Natural killer cell (primary cell): ENCODE measurements at regions not wholly inside any gene's neighbourhood (a gene's known extent, or its start where the extent isn't known, plus 50 kb on each side); places are given as distances from the start of the nearest gene placed in this dataset.

ENCODE experiments used
- ATAC-seq, 3 donors: fragments of 150-1000 bp in 2 of 3; fragments of 200-7000 bp in 1 of 3; cut with Tn5 transposase; 1 replicate in 1 of 3; 2 replicates in 2 of 3; pipeline ENCODE4 v1.10.0; 2021; ENCODE audit warnings: mild to moderate bottlenecking in 2 of 3, moderate library complexity in 2 of 3
- DNase-seq, 2 donors: peaks; one replicate each; pipeline versions ENCODE4 v3.0.0 to v3.0.0-alpha.2; 2013 to 2021; ENCODE audit warnings: mixed read lengths in 1 of 2
- H3K27ac ChIP-seq: one replicate; pipeline ENCODE4 v1.5.1; 2013; ENCODE audit warnings: mild to moderate bottlenecking, low read length
- H3K27me3 ChIP-seq: one replicate; pipeline ENCODE4 v1.6.1; 2013; ENCODE audit warnings: low read length; ENCODE audit not compliant: control insufficient read depth, insufficient read depth
- H3K36me3 ChIP-seq: one replicate; pipeline ENCODE4 v1.6.1; 2013; ENCODE audit warnings: low read length; ENCODE audit not compliant: control insufficient read depth, insufficient read depth
- H3K4me1 ChIP-seq: one replicate; pipeline ENCODE4 v1.6.1; 2013; ENCODE audit warnings: low read length; ENCODE audit not compliant: control insufficient read depth, insufficient read depth
- H3K4me3 ChIP-seq: one replicate; pipeline ENCODE4 v1.5.1; 2013; ENCODE audit warnings: low read length
- H3K9me3 ChIP-seq: one replicate; pipeline ENCODE4 v1.6.1; 2013; ENCODE audit warnings: low read length; ENCODE audit not compliant: control insufficient read depth, insufficient read depth
- H3K27ac Mint-ChIP-seq, 2 donors: one replicate each; pipeline ENCODE4 v1.8.0; 2022; ENCODE audit warnings: mild to moderate bottlenecking in 2 of 2, mixed read lengths in 2 of 2, moderate library complexity in 1 of 2
- H3K27me3 Mint-ChIP-seq, 2 donors: one replicate each; pipeline ENCODE4 v1.8.0; 2022; ENCODE audit warnings: low read depth in 2 of 2, mixed read lengths in 2 of 2
- H3K36me3 Mint-ChIP-seq: one replicate; pipeline ENCODE4 v1.8.0; 2022; ENCODE audit warnings: mixed read lengths
- H3K4me1 Mint-ChIP-seq, 2 donors: one replicate each; pipeline ENCODE4 v1.8.0; 2022; ENCODE audit warnings: mixed read lengths in 2 of 2
- H3K4me3 Mint-ChIP-seq: one replicate; pipeline ENCODE4 v1.8.0; 2022; ENCODE audit warnings: mild to moderate bottlenecking, moderate library complexity, mixed read lengths
- H3K9me3 Mint-ChIP-seq, 2 donors: one replicate each; pipeline ENCODE4 v1.8.0; 2022; ENCODE audit warnings: mixed read lengths in 2 of 2
- WGBS: methylation state at CpG from one replicate; pipeline ENCODE4 v1.1.7; 2013; ENCODE audit warnings: missing lambda C conversion rate; ENCODE audit not compliant: insufficient coverage; 5-methylcytosine and 5-hydroxymethylcytosine counted together
- intact Hi-C: fragments of 100-400 bp; cut with micrococcal nuclease; formaldehyde crosslinking; loops from one replicate; pipeline ENCODE4 v1.14.2; 2022
- TF ChIP-seq, protein P1 (sequence below): fragments of 200-600 bp; IDR thresholded peaks from one replicate; pipeline ENCODE4 v1.8.0; 2022; ENCODE audit warnings: antibody characterized with exemption

DNA sequence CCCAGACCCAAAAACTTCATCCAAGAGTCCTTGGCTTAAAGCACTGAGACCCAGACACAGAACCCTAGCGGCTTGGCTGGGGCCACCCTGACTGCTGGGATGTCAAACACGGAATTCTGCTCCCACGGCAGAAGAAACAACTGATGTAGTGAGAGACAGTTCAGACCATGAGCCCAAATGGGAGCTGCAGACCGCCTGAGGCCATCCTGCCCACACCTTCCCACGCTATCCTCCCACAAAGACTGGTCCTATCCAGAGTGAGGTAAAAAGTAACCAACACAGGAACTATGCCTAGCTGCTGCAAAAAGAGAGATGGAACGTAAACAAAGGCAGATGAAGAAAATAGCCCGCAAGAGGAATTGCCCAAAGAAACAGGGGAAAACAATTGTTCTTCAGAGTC is 203.3 kb downstream of the PTPRU start:
- WGBS = 65% methylated on average over 7 of the region's 7 CpGs
- Histone ChIP-seq H3K4me3 (no peak overlapping the region), H3K4me1 (no peaks in the 10 kb centered on the region), H3K36me3 (no peaks in the 10 kb centered on the region), H3K27ac (no peak overlapping the region), H3K9me3 (no peaks in the 10 kb centered on the region), H3K27me3 (no peaks in the 10 kb centered on the region)
- H3K27me3 Mint-ChIP-seq = peaks cover 19 to 30% of the 10 kb centered on the region in 2 donors
- H3K9me3 Mint-ChIP-seq = no peaks in the 10 kb centered on the region
- no peak overlapping the region for H3K27ac Mint-ChIP-seq
- no peaks in the 10 kb centered on the region for H3K4me1 Mint-ChIP-seq
- DNase-seq (no peak), ATAC-seq (no peak)
- no peaks in the 10 kb centered on the region for H3K36me3 Mint-ChIP-seq
- intact Hi-C loops = no loop called here
- TF ChIP-seq, protein P1, sequence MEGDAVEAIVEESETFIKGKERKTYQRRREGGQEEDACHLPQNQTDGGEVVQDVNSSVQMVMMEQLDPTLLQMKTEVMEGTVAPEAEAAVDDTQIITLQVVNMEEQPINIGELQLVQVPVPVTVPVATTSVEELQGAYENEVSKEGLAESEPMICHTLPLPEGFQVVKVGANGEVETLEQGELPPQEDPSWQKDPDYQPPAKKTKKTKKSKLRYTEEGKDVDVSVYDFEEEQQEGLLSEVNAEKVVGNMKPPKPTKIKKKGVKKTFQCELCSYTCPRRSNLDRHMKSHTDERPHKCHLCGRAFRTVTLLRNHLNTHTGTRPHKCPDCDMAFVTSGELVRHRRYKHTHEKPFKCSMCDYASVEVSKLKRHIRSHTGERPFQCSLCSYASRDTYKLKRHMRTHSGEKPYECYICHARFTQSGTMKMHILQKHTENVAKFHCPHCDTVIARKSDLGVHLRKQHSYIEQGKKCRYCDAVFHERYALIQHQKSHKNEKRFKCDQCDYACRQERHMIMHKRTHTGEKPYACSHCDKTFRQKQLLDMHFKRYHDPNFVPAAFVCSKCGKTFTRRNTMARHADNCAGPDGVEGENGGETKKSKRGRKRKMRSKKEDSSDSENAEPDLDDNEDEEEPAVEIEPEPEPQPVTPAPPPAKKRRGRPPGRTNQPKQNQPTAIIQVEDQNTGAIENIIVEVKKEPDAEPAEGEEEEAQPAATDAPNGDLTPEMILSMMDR = no peak
- H3K4me3 Mint-ChIP-seq = no peak overlapping the region

DNA sequence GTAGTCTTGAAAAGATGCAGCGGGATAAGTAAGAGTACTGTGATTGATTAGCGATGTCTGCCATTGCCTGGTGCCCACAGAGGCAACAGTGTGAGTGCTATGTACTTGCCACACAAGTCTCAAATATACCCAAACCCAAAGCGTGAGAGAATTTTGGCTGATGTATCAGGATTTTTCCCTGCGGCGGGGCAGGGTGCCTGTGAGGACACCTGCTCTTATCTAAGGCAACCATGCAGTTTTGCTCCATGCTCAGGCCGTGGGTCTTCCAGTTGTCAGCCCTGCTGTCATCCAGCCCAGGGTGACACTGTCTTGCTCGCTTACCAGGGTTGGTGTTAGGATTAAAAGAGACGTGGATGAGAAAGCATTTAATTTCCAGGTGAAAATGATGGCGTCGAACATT is 202.7 kb downstream of the PTPRU start:
- Mint-ChIP-seq H3K27ac (no peak overlapping the region), H3K36me3 (no peaks in the 10 kb centered on the region), H3K4me1 (no peaks in the 10 kb centered on the region), H3K4me3 (no peak overlapping the region), H3K27me3 (peaks cover 15 to 30% of the 10 kb centered on the region in 2 donors), H3K9me3 (no peaks in the 10 kb centered on the region)
- intact Hi-C loops = no loop called here
- no peak overlapping the region for H3K27ac ChIP-seq
- H3K4me1 ChIP-seq = no peaks in the 10 kb centered on the region
- no peaks in the 10 kb centered on the region for H3K9me3 ChIP-seq
- no peak for ATAC-seq
- TF ChIP-seq, protein P1 = no peak
- H3K4me3 ChIP-seq = no peak overlapping the region
- H3K36me3 ChIP-seq = no peaks in the 10 kb centered on the region
- no peaks in the 10 kb centered on the region for H3K27me3 ChIP-seq
- WGBS = 84% methylated on average over 7 of the region's 10 CpGs
- DNase-seq = no peak

DNA sequence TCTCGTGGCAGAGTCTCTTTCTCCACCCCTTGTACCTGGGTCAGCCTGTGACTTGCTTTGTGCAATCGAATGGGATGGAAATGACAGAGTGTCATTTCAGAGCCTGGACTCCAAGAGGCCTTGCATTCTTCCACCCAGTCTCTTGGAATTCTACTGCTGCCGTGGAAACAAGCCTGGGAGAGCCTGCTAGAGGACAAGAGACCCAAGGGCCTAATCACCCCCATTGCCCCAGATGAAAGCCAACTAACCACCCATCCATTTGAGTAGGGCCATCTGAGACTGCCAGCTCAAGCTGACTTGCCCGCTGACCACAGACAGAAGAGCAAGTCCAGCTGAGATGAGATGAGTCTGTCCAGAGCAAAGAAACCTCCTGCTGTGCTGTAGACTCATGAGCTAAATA is 201.6 kb downstream of the PTPRU start:
- H3K27me3 ChIP-seq = no peaks in the 10 kb centered on the region
- Mint-ChIP-seq H3K27ac (no peak overlapping the region), H3K4me1 (no peaks in the 10 kb centered on the region), H3K4me3 (no peak overlapping the region), H3K36me3 (no peaks in the 10 kb centered on the region), H3K27me3 (peaks cover 12 to 30% of the 10 kb centered on the region in 2 donors), H3K9me3 (no peaks in the 10 kb centered on the region)
- no peak for DNase-seq
- no peaks in the 10 kb centered on the region for H3K4me1 ChIP-seq
- H3K36me3 ChIP-seq = no peaks in the 10 kb centered on the region
- TF ChIP-seq, protein P1 = no peak
- no peak for ATAC-seq
- WGBS = 72% methylated on average over 4 of the region's 4 CpGs
- intact Hi-C loops = no loop called here
- no peak overlapping the region for H3K27ac ChIP-seq
- no peaks in the 10 kb centered on the region for H3K9me3 ChIP-seq
- no peak overlapping the region for H3K4me3 ChIP-seq

DNA sequence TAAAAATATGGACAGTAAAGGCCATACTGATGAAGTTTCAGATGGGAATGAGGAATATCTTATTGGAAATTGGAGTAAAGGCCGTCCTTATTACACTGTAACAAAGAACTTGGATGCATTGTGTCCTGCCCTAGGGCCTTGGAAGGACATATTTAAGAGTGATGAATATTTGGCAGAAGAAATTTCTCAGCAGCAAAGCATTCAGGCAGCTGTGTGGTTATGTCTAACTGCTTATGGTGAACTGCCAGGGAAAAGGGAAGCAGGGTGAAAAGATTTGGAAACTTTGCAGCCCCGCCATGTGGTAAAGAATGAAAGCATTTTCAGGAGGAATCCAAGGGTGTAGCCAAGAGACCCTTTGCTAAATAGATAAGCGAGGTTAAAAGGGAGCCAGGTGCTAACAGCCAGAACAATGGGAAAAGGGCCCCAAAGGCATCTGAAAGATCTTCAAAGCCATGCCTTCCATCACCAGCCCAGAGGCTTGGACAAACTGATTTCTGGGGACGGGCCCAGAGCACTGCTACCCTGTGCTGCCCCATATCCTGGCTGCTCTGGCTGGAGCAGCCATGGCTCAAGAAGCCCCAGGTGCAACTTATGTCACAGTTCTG is 200.0 kb downstream of the PTPRU start:
- Mint-ChIP-seq H3K9me3 (peaks cover 2 to 5% of the 10 kb centered on the region in 2 donors), H3K4me3 (no peak overlapping the region), H3K27ac (no peak overlapping the region), H3K4me1 (no peaks in the 10 kb centered on the region), H3K36me3 (no peaks in the 10 kb centered on the region), H3K27me3 (peaks cover 14 to 43% of the 10 kb centered on the region in 2 donors)
- no peaks in the 10 kb centered on the region for H3K27me3 ChIP-seq
- H3K4me1 ChIP-seq = no peaks in the 10 kb centered on the region
- 71% methylated on average over 4 of the region's 4 CpGs for WGBS
- no peaks in the 10 kb centered on the region for H3K36me3 ChIP-seq
- no peak overlapping the region for H3K4me3 ChIP-seq
- ATAC-seq (no peak), DNase-seq (no peak)
- intact Hi-C loops = no loop called here
- TF ChIP-seq, protein P1 = no peak
- H3K27ac ChIP-seq = no peak overlapping the region
- H3K9me3 ChIP-seq = no peaks in the 10 kb centered on the region
